ENCODE measurements at regions not wholly inside any gene's neighbourhood (a gene's known extent, or its start where the extent isn't known, plus 50 kb on each side); places are given as distances from the start of the nearest gene placed in this dataset.
"Not testable (repeated sequence)": the region's sequence is repeated elsewhere in the genome, so short reads cannot be mapped to it uniquely, and the experiment has no call there.

GRCh38 chr10:20486791-20487190 lies 410.3 kb downstream of the NEBL start:
- no peaks in the 10 kb centered on the region for H3K36me3 ChIP-seq
- H3K27me3 ChIP-seq, result no peaks in the 10 kb centered on the region
- TF ChIP-seq CTCF (IDR thresholded peaks at IDR 0.05), result no peak
- intact Hi-C loops (cut with DNase I), result no loop called here
- no peak overlapping the region for H3K4me3 ChIP-seq
- H3K4me1 ChIP-seq, result no peaks in the 10 kb centered on the region
- ATAC-seq (no peak), DNase-seq (no peak)
- no peak overlapping the region for H3K27ac ChIP-seq
- peaks cover 0 to 3% of the 10 kb centered on the region in 2 donors for H3K9me3 ChIP-seq

GRCh38 chr10:20485554-20485953 lies 411.6 kb downstream of the NEBL start:
- Histone ChIP-seq H3K27me3 (no peaks in the 10 kb centered on the region), H3K27ac (no peak overlapping the region), H3K4me3 (no peak overlapping the region), H3K36me3 (no peaks in the 10 kb centered on the region), H3K4me1 (no peaks in the 10 kb centered on the region), H3K9me3 (peaks cover 0 to 5% of the 10 kb centered on the region in 2 donors)
- intact Hi-C loops (cut with DNase I), result no loop called here
- no peak for ATAC-seq
- DNase-seq, result no peak
- no peak for TF ChIP-seq CTCF (IDR thresholded peaks at IDR 0.05)

GRCh38 chr10:20481054-20481453 lies 416.1 kb downstream of the NEBL start:
- DNase-seq, result no peak
- Histone ChIP-seq H3K27me3 (no peaks in the 10 kb centered on the region), H3K9me3 (peaks cover 0 to 5% of the 10 kb centered on the region in 2 donors), H3K36me3 (no peaks in the 10 kb centered on the region), H3K27ac (no peak overlapping the region), H3K4me3 (no peak overlapping the region), H3K4me1 (no peaks in the 10 kb centered on the region)
- no peak for ATAC-seq
- no peak for TF ChIP-seq CTCF (IDR thresholded peaks at IDR 0.05)
- intact Hi-C loops (cut with DNase I), result no loop called here

- intact Hi-C loops (cut with DNase I); ATAC-seq; H3K27me3 ChIP-seq; DNase-seq; H3K4me3 ChIP-seq; H3K9me3 ChIP-seq; H3K36me3 ChIP-seq; H3K4me1 ChIP-seq; H3K27ac ChIP-seq: not testable (repeated sequence)
Observed at GRCh38 chr10:20480575-20480974, 416.5 kb downstream of the NEBL start.

GRCh38 chr10:20474064-20474463 lies 423.0 kb downstream of the NEBL start:
- DNase-seq (no peak), ATAC-seq (no peak)
- H3K9me3 ChIP-seq, result no peaks in the 10 kb centered on the region
- no peaks in the 10 kb centered on the region for H3K27me3 ChIP-seq
- H3K4me1 ChIP-seq, result no peaks in the 10 kb centered on the region
- no peak overlapping the region for H3K4me3 ChIP-seq
- no peak overlapping the region for H3K27ac ChIP-seq
- no peaks in the 10 kb centered on the region for H3K36me3 ChIP-seq
- intact Hi-C loops (cut with DNase I), result no loop called here
- TF ChIP-seq CTCF (IDR thresholded peaks at IDR 0.05), result no peak

- TF ChIP-seq CTCF (IDR thresholded peaks at IDR 0.05), result no peak
- H3K4me1 ChIP-seq, result no peaks in the 10 kb centered on the region
- H3K27ac ChIP-seq, result no peak overlapping the region
- H3K27me3 ChIP-seq, result no peaks in the 10 kb centered on the region
- no peak for ATAC-seq
- peak in 1 of 4 donors; percentile 34 for DNase-seq
- H3K4me3 ChIP-seq, result no peak overlapping the region
- no peaks in the 10 kb centered on the region for H3K36me3 ChIP-seq
- intact Hi-C loops (cut with DNase I), result no loop called here
- H3K9me3 ChIP-seq, result no peaks in the 10 kb centered on the region
Observed at GRCh38 chr10:20473023-20473760, 423.9 kb downstream of the NEBL start.

All from left lung (tissue), 4 donors.